D721Med (cell line): ENCODE measurements at regions not wholly inside any gene's neighbourhood (a gene's known extent, or its start where the extent isn't known, plus 50 kb on each side); places are given as distances from the start of the nearest gene placed in this dataset.

Experiments used
- DNase-seq: peaks from one replicate; pipeline ENCODE4 v3.0.0; 2011; ENCODE audit warnings: low spot score; ENCODE audit not compliant: insufficient read length
- FAIRE-seq: peaks from 2 replicates; lab custom pipeline; 2011; peaks lifted over from hg19 to GRCh38; lab: Jason Lieb, UNC
- CTCF ChIP-seq: IDR thresholded peaks from 2 replicates; pipeline ENCODE4 v1.5.1; 2012; ENCODE audit warnings: mild to moderate bottlenecking, control low read depth; ENCODE audit not compliant: insufficient read depth; ENCODE audit errors: missing control alignments

GRCh38 chr4:180950377-180950776 lies 1292.8 kb upstream of the TENM3 start:
- no peak for FAIRE-seq
- no peak for TF ChIP-seq CTCF
- no peak for DNase-seq

- TF ChIP-seq CTCF = no peak
- FAIRE-seq (no peak), DNase-seq (no peak)
Observed at GRCh38 chr4:180951312-180951711, 1291.9 kb upstream of the TENM3 start.

- DNase-seq = no peak
- no peak for FAIRE-seq
- TF ChIP-seq CTCF = no peak
Observed at GRCh38 chr4:180953572-180953971, 1289.6 kb upstream of the TENM3 start.

- FAIRE-seq = peak; percentile 95
- peak; percentile 40 for TF ChIP-seq CTCF
- no peak for DNase-seq
Observed at GRCh38 chr4:180960743-180961401, 1282.3 kb upstream of the TENM3 start.

GRCh38 chr4:180962268-180962667 lies 1280.9 kb upstream of the TENM3 start:
- no peak for FAIRE-seq

GRCh38 chr4:180966312-180966711 lies 1276.9 kb upstream of the TENM3 start:
- no peak for DNase-seq
- TF ChIP-seq CTCF = no peak
- no peak for FAIRE-seq

More at GRCh38 chr4:180962268-180962667, 1280.9 kb upstream of the TENM3 start:
- no peak for DNase-seq
- TF ChIP-seq CTCF = no peak

GRCh38 chr4:180967936-180968335 lies 1275.3 kb upstream of the TENM3 start:
- FAIRE-seq (no peak), DNase-seq (no peak)
- no peak for TF ChIP-seq CTCF
